T-cell (primary cell): ENCODE measurements at regions not wholly inside any gene's neighbourhood (a gene's known extent, or its start where the extent isn't known, plus 50 kb on each side); places are given as distances from the start of the nearest gene placed in this dataset.

ENCODE experiments used
- ATAC-seq, 4 experiments: fragments of 200-7000 bp in 3 of 4; fragments of 150-1000 bp in 1 of 4; cut with Tn5 transposase; replicated peaks in 1 of 4; 1 replicate in 3 of 4; 2 replicates in 1 of 4; pipeline ENCODE4 v1.10.0; 2021; ENCODE audit warnings: moderate library complexity in 3 of 4, mild to moderate bottlenecking in 2 of 4, moderate number of reproducible peaks in 1 of 4
- CTCF ChIA-PET, 2 donors: fragments of 300-600 bp; sonication (Branson Sonifier 250); formaldehyde crosslinking; loops; one replicate each; lab custom pipeline; 2022; ENCODE audit warnings: antibody characterized with exemption in 2 of 2; lab: Charles Lee
- POLR2A ChIA-PET, 2 donors: fragments of 300-600 bp; sonication (Branson Sonifier 250); formaldehyde crosslinking; loops; one replicate each; lab custom pipeline; 2022; ENCODE audit warnings: antibody characterized with exemption in 2 of 2; lab: Charles Lee
- DNase-seq, 35 experiments: peaks; one replicate each; pipeline versions ENCODE4 v3.0.0 to v3.0.0-alpha.2; 2013 to 2023
- H3K27ac ChIP-seq: one replicate; pipeline ENCODE4 v1.5.1; 2013; ENCODE audit warnings: low read length
- H3K27me3 ChIP-seq, 2 experiments: replicated peaks in 1 of 2; 1 replicate in 1 of 2; 2 replicates in 1 of 2; pipeline versions ENCODE4 v1.6.1 to v1.7.0; 2013; ENCODE audit warnings: low read length in 1 of 2, mixed read lengths in 1 of 2; ENCODE audit not compliant: control insufficient read depth in 2 of 2, insufficient read depth in 2 of 2; ENCODE audit errors: extremely low read depth in 1 of 2
- H3K36me3 ChIP-seq, 2 donors: 1 replicate in 1 of 2; 2 replicates in 1 of 2; pipeline versions ENCODE4 v1.6.1 to v1.7.0; 2013; ENCODE audit warnings: low read length in 1 of 2; ENCODE audit not compliant: control insufficient read depth in 2 of 2, insufficient read depth in 1 of 2; ENCODE audit errors: extremely low read depth in 1 of 2
- H3K4me1 ChIP-seq, 2 experiments: 1 replicate in 1 of 2; 2 replicates in 1 of 2; pipeline versions ENCODE4 v1.6.1 to v1.7.0; 2013; ENCODE audit warnings: low read length in 2 of 2, mixed read lengths in 1 of 2; ENCODE audit not compliant: insufficient read depth in 2 of 2, control insufficient read depth in 1 of 2; ENCODE audit errors: extremely low read depth in 1 of 2
- H3K4me3 ChIP-seq, 2 donors: 1 replicate in 1 of 2; 2 replicates in 1 of 2; pipeline versions ENCODE4 v1.5.1 to v1.7.0; 2013; ENCODE audit warnings: mild to moderate bottlenecking in 2 of 2, low read length in 1 of 2, moderate library complexity in 1 of 2; ENCODE audit not compliant: control insufficient read depth in 1 of 2; ENCODE audit errors: extremely low read depth in 1 of 2
- H3K9me3 ChIP-seq: 2 replicates; pipeline ENCODE4 v1.7.0; 2013
- H3K27ac Mint-ChIP-seq, 2 donors: one replicate each; pipeline ENCODE4 v1.8.0; 2020 to 2021; ENCODE audit warnings: mild to moderate bottlenecking in 2 of 2, mixed read lengths in 2 of 2
- H3K27me3 Mint-ChIP-seq, 2 donors: one replicate each; pipeline ENCODE4 v1.8.0; 2021 to 2022; ENCODE audit warnings: mixed read lengths in 2 of 2
- H3K36me3 Mint-ChIP-seq: one replicate; pipeline ENCODE4 v1.8.0; 2021; ENCODE audit warnings: mixed read lengths
- H3K4me1 Mint-ChIP-seq, 3 donors: one replicate each; pipeline ENCODE4 v1.8.0; 2020 to 2022; ENCODE audit warnings: mixed read lengths in 3 of 3, mild to moderate bottlenecking in 1 of 3
- H3K4me3 Mint-ChIP-seq, 3 donors: one replicate each; pipeline ENCODE4 v1.8.0; 2020 to 2022; ENCODE audit warnings: mild to moderate bottlenecking in 3 of 3, mixed read lengths in 3 of 3, moderate library complexity in 3 of 3
- H3K9me3 Mint-ChIP-seq, 3 donors: one replicate each; pipeline ENCODE4 v1.8.0; 2020 to 2022; ENCODE audit warnings: mixed read lengths in 3 of 3
- WGBS: methylation state at CpG from one replicate; pipeline ENCODE4 v1.1.5; 2013; ENCODE audit warnings: missing lambda C conversion rate; ENCODE audit not compliant: insufficient coverage; 5-methylcytosine and 5-hydroxymethylcytosine counted together

GRCh38 chr13:47481536-47481935 is 519.5 kb downstream of the SUCLA2 start:
- no peak overlapping the region for H3K27ac ChIP-seq
- Mint-ChIP-seq H3K27ac (no peak overlapping the region), H3K9me3 (peaks cover 3 to 12% (median 6%) of the 10 kb centered on the region in 3 donors), H3K4me1 (no peaks in the 10 kb centered on the region), H3K4me3 (no peak overlapping the region), H3K27me3 (no peaks in the 10 kb centered on the region), H3K36me3 (no peaks in the 10 kb centered on the region)
- peaks cover 0 to 2% of the 10 kb centered on the region in 2 experiments for H3K27me3 ChIP-seq
- no peaks in the 10 kb centered on the region for H3K4me1 ChIP-seq
- POLR2A ChIA-PET, result no interaction called here
- DNase-seq, result no peak
- CTCF ChIA-PET, result no interaction called here
- no peaks in the 10 kb centered on the region for H3K9me3 ChIP-seq
- no peak overlapping the region for H3K4me3 ChIP-seq
- no peaks in the 10 kb centered on the region for H3K36me3 ChIP-seq
- ATAC-seq, result no peak

DNA sequence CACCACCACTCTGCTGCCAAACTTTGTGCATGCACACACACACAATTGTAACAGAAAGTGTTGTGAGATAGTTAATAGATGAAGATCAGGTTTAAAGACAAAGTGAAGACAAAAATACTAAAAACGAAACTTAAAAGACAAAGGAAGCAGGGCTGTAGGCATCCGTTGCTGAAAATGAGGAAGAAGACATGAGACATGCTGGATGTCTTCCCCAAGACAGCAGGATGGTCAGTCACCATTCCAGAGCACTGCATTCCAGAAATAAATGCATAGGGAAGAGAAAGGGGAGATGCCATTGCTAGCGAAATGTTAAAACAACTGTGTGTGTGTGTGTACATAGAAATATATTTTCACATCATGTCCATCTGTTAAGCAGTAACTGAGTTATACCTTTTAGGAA is 520.1 kb downstream of the SUCLA2 start:
- ATAC-seq, result no peak

GRCh38 chr13:47480121-47480520 is 521.0 kb downstream of the SUCLA2 start:
- Mint-ChIP-seq H3K27me3 (no peaks in the 10 kb centered on the region), H3K4me3 (no peak overlapping the region), H3K4me1 (no peaks in the 10 kb centered on the region), H3K9me3 (peaks cover 3 to 12% (median 6%) of the 10 kb centered on the region in 3 donors), H3K27ac (no peak overlapping the region), H3K36me3 (no peaks in the 10 kb centered on the region)
- 100% methylated on average over 1 of the region's 4 CpGs for WGBS
- ChIA-PET CTCF (no interaction called here), POLR2A (no interaction called here)
- Histone ChIP-seq H3K4me1 (no peaks in the 10 kb centered on the region), H3K36me3 (no peaks in the 10 kb centered on the region), H3K4me3 (no peak overlapping the region), H3K27me3 (no peaks in the 10 kb centered on the region), H3K9me3 (no peaks in the 10 kb centered on the region), H3K27ac (no peak overlapping the region)
- ATAC-seq (no peak), DNase-seq (no peak)

More for the DNA sequence above, 520.1 kb downstream of the SUCLA2 start:
- H3K4me3 ChIP-seq, result no peak overlapping the region
- Mint-ChIP-seq H3K9me3 (peaks cover 3 to 12% (median 6%) of the 10 kb centered on the region in 3 donors), H3K27ac (no peak overlapping the region), H3K27me3 (no peaks in the 10 kb centered on the region), H3K36me3 (no peaks in the 10 kb centered on the region), H3K4me3 (no peak overlapping the region), H3K4me1 (no peaks in the 10 kb centered on the region)
- H3K27ac ChIP-seq, result no peak overlapping the region
- no peak for DNase-seq
- H3K4me1 ChIP-seq, result no peaks in the 10 kb centered on the region
- ChIA-PET POLR2A (no interaction called here), CTCF (no interaction called here)
- peaks cover 0 to 2% of the 10 kb centered on the region in 2 experiments for H3K27me3 ChIP-seq
- no peaks in the 10 kb centered on the region for H3K9me3 ChIP-seq
- WGBS, result 7% methylated on average over 2 of the region's 3 CpGs
- H3K36me3 ChIP-seq, result no peaks in the 10 kb centered on the region

GRCh38 chr13:47478985-47479384 is 522.1 kb downstream of the SUCLA2 start:
- Mint-ChIP-seq H3K4me1 (no peaks in the 10 kb centered on the region), H3K27me3 (no peaks in the 10 kb centered on the region), H3K4me3 (no peak overlapping the region), H3K9me3 (peaks cover 3 to 12% (median 9%) of the 10 kb centered on the region in 3 donors), H3K36me3 (no peaks in the 10 kb centered on the region), H3K27ac (no peak overlapping the region)
- no peak for ATAC-seq
- Histone ChIP-seq H3K27me3 (no peaks in the 10 kb centered on the region), H3K36me3 (no peaks in the 10 kb centered on the region), H3K4me3 (no peak overlapping the region), H3K4me1 (no peaks in the 10 kb centered on the region), H3K27ac (no peak overlapping the region), H3K9me3 (no peaks in the 10 kb centered on the region)
- POLR2A ChIA-PET, result no interaction called here
- no peak for DNase-seq
- CTCF ChIA-PET, result no interaction called here

DNA sequence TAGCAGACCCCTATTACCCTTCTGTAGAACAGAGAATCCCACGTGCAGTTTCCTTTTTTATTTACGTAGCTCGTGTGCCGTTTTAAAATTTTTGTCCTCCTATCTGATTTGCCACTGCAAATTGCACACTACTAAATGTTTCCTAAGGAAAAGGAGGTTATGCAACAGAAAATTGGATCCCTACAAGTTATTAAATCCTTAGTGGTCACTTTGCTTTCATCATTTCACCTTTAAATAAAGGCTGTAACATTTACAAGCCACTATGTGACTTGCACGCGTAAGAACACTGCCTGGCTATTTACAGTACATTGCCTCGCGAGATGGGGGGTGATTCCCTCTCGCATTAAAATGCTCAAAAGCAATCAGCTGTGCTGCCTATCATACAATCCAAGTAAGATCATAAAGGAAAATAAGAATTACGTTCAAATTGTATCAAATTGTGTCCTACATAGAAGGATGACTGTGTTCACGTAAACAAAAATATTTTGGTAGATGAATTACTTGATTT is 525.6 kb downstream of the SUCLA2 start:
- Histone ChIP-seq H3K27ac (no peak overlapping the region), H3K4me3 (no peak overlapping the region), H3K9me3 (no peaks in the 10 kb centered on the region), H3K27me3 (no peaks in the 10 kb centered on the region), H3K4me1 (no peaks in the 10 kb centered on the region), H3K36me3 (no peaks in the 10 kb centered on the region)
- Mint-ChIP-seq H3K27me3 (no peaks in the 10 kb centered on the region), H3K9me3 (peaks cover 3 to 17% (median 9%) of the 10 kb centered on the region in 3 donors), H3K27ac (no peak overlapping the region), H3K4me3 (no peak overlapping the region), H3K36me3 (no peaks in the 10 kb centered on the region), H3K4me1 (no peaks in the 10 kb centered on the region)
- ATAC-seq (no peak), DNase-seq (no peak)
- CTCF ChIA-PET, result no interaction called here
- no CpG with 5 or more reads among the region's 11 CpGs for WGBS
- POLR2A ChIA-PET, result no interaction called here

DNA sequence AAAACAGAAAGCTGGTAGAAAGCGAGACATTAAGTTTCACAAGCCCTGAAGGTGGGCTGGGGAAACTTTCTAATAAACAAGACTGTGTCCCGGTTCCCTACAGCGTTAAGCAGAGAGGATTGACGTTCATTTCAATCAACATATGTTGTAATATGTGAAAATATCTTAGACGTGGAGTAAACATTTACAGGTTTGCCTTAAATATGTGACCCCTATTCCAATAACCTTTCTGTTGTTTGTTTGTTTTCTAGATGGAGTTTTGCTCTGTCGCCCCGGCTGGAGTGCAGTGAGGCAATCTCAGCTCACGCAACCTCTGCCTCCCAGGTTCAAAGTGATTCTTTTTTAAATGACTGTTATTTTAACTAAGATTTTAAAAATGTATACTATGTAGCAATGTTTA is 526.2 kb downstream of the SUCLA2 start:
- ATAC-seq, result no peak

DNA sequence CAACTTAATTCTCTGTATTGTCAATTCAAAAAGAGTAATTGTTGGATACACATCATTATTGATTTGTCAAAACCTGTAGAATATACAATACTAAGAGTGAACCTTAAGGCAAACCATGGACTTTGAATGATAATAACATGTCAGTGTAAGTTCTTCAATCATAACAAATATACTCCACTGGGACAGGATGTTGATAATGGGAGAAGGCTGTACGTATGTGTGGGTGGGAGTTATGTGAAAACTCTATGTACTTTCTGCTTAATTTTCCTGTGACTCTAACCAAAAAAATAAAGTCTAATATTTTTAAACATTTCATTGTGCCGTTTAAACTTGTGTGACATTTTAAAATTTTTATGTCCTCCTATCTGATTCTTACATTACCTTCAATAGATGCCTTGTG is 526.7 kb downstream of the SUCLA2 start:
- Mint-ChIP-seq H3K4me1 (no peaks in the 10 kb centered on the region), H3K9me3 (peaks cover 3 to 25% (median 9%) of the 10 kb centered on the region in 3 donors), H3K36me3 (no peaks in the 10 kb centered on the region), H3K27me3 (no peaks in the 10 kb centered on the region), H3K27ac (no peak overlapping the region), H3K4me3 (no peak overlapping the region)
- no CpG with 5 or more reads among the region's 2 CpGs for WGBS
- H3K4me3 ChIP-seq, result no peak overlapping the region
- CTCF ChIA-PET, result no interaction called here
- H3K9me3 ChIP-seq, result no peaks in the 10 kb centered on the region
- POLR2A ChIA-PET, result no interaction called here
- H3K27me3 ChIP-seq, result no peaks in the 10 kb centered on the region
- ATAC-seq, result no peak
- H3K36me3 ChIP-seq, result no peaks in the 10 kb centered on the region
- no peaks in the 10 kb centered on the region for H3K4me1 ChIP-seq
- DNase-seq, result no peak
- H3K27ac ChIP-seq, result no peak overlapping the region

More for the DNA sequence above, 526.2 kb downstream of the SUCLA2 start:
- no peaks in the 10 kb centered on the region for H3K9me3 ChIP-seq
- CTCF ChIA-PET, result no interaction called here
- Mint-ChIP-seq H3K4me1 (no peaks in the 10 kb centered on the region), H3K9me3 (peaks cover 3 to 20% (median 9%) of the 10 kb centered on the region in 3 donors), H3K4me3 (no peak overlapping the region), H3K27me3 (no peaks in the 10 kb centered on the region), H3K36me3 (no peaks in the 10 kb centered on the region), H3K27ac (no peak overlapping the region)
- no peak overlapping the region for H3K4me3 ChIP-seq
- POLR2A ChIA-PET, result no interaction called here
- no peak overlapping the region for H3K27ac ChIP-seq
- no peaks in the 10 kb centered on the region for H3K36me3 ChIP-seq
- no peaks in the 10 kb centered on the region for H3K27me3 ChIP-seq
- WGBS, result no CpG with 5 or more reads among the region's 8 CpGs
- H3K4me1 ChIP-seq, result no peaks in the 10 kb centered on the region
- DNase-seq, result no peak
